Keratinocyte (primary cell): ENCODE measurements at regions not wholly inside any gene's neighbourhood (a gene's known extent, or its start where the extent isn't known, plus 50 kb on each side); places are given as distances from the start of the nearest gene placed in this dataset.

Experiments
- DNase-seq: peaks from one replicate; pipeline ENCODE4 v3.0.0-alpha.2; 2011; ENCODE audit warnings: low read depth, missing footprints, low spot score
- FAIRE-seq: peaks from 2 replicates; lab custom pipeline; 2011; peaks lifted over from hg19 to GRCh38; lab: Jason Lieb, UNC
- H2AFZ ChIP-seq: 2 replicates; pipeline ENCODE4 v1.6.0; 2012; ENCODE audit warnings: low read length, control low read depth, inconsistent platforms; ENCODE audit not compliant: control insufficient read depth
- H3K27ac ChIP-seq: 2 replicates; pipeline ENCODE4 v1.5.1; 2011; ENCODE audit warnings: low read length; ENCODE audit not compliant: control insufficient read depth, insufficient read depth
- H3K27me3 ChIP-seq: 3 replicates; pipeline ENCODE4 v1.6.0; 2011; ENCODE audit warnings: low read length; ENCODE audit not compliant: control insufficient read depth, insufficient read depth; ENCODE audit errors: extremely low read depth
- H3K36me3 ChIP-seq, 2 experiments: 2 replicates in 1 of 2; 3 replicates in 1 of 2; pipeline ENCODE4 v1.5.1; 2011; ENCODE audit warnings: low read length in 2 of 2, mild to moderate bottlenecking in 1 of 2; ENCODE audit not compliant: control insufficient read depth in 2 of 2, insufficient read depth in 2 of 2; ENCODE audit errors: extremely low read depth in 1 of 2
- H3K4me1 ChIP-seq: 3 replicates; pipeline ENCODE4 v1.5.1; 2011; ENCODE audit warnings: low read length; ENCODE audit not compliant: control insufficient read depth, insufficient read depth; ENCODE audit errors: extremely low read depth
- H3K4me2 ChIP-seq: 3 replicates; pipeline ENCODE4 v1.6.0; 2011; ENCODE audit warnings: low read depth, low read length; ENCODE audit not compliant: control insufficient read depth, insufficient read depth; ENCODE audit errors: extremely low read depth
- H3K4me3 ChIP-seq, 3 experiments: fragments of 200-600 bp in 1 of 3; sonication (generic) in 1 of 3; 2 replicates in 2 of 3; 3 replicates in 1 of 3; pipeline ENCODE4 v1.5.1; 2011 to 2016; ENCODE audit warnings: low read length in 3 of 3, mild to moderate bottlenecking in 3 of 3, control low read depth in 2 of 3, inconsistent platforms in 1 of 3, low read depth in 1 of 3, mixed read lengths in 1 of 3, mixed run types in 1 of 3, moderate library complexity in 1 of 3; ENCODE audit not compliant: control insufficient read depth in 2 of 3, insufficient read depth in 2 of 3; ENCODE audit errors: extremely low read depth in 1 of 3
- H3K79me2 ChIP-seq: 2 replicates; pipeline ENCODE4 v1.6.0; 2012; ENCODE audit warnings: low read length; ENCODE audit not compliant: control insufficient read depth, insufficient read depth
- H3K9ac ChIP-seq: 3 replicates; pipeline ENCODE4 v1.6.0; 2011; ENCODE audit warnings: low read length; ENCODE audit not compliant: control insufficient read depth, insufficient read depth; ENCODE audit errors: extremely low read depth
- H3K9me1 ChIP-seq: 3 replicates; pipeline ENCODE4 v1.6.0; 2011; ENCODE audit warnings: low read length; ENCODE audit not compliant: control insufficient read depth, insufficient read depth; ENCODE audit errors: extremely low read depth
- H3K9me3 ChIP-seq: 2 replicates; pipeline ENCODE4 v1.5.1; 2012; ENCODE audit warnings: low read depth, low read length; ENCODE audit not compliant: control insufficient read depth
- H4K20me1 ChIP-seq: 3 replicates; pipeline ENCODE4 v1.6.0; 2011; ENCODE audit warnings: low read length; ENCODE audit not compliant: control insufficient read depth, insufficient read depth; ENCODE audit errors: extremely low read depth
- EZH2 ChIP-seq: IDR thresholded peaks from one replicate; pipeline ENCODE4 v1.6.1; 2012; ENCODE audit warnings: inconsistent platforms, mild to moderate bottlenecking, low read length, moderate library complexity
- dilution Hi-C: fragments of 300-500 bp; cut with MboI; formaldehyde crosslinking; loops from one replicate; pipeline ENCODE4 v1.7.0; 2020; ENCODE audit warnings: low sequenced_read_pairs; ENCODE audit not compliant: extremely low pct_ligation_motif_present
- TF ChIP-seq, protein P1 (sequence below), 3 experiments: IDR thresholded peaks in 1 of 3; conservative IDR thresholded peaks in 1 of 3; optimal IDR thresholded peaks in 1 of 3; 2 replicates in 2 of 3; 3 replicates in 1 of 3; pipeline versions ENCODE3 to v1.5.1; 2011; ENCODE audit warnings: low read length in 3 of 3, mild to moderate bottlenecking in 3 of 3, moderate library complexity in 2 of 3, control low read depth in 1 of 3, inconsistent platforms in 1 of 3; ENCODE audit not compliant: insufficient read depth in 2 of 3; ENCODE audit errors: extremely low read depth in 1 of 3

DNA sequence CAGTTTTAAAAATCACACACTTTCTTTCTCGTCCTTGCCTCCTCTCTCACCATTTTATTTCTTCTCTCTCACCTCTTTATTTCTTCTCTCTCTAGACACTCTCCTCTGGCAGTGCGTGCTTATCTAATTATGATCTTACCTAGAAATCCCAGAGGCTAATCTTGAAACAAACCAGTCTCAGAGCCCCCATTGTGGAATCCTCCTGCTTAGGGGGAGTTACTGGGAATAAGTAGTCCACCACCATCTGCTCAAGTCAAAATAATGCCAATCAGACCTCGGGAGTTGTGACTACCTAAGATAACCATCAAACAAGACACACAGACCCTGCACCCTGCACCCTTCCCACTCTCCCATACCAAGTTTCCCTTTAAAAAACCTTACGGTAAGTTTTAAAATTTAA, 256.9 kb downstream of the POM121L12 start:
- Histone ChIP-seq H3K79me2 (no peaks in the 10 kb centered on the region), H3K9me1 (no peaks in the 10 kb centered on the region), H3K9ac (no peak overlapping the region), H3K27ac (no peak overlapping the region), H3K4me3 (no peak overlapping the region), H4K20me1 (no peaks in the 10 kb centered on the region), H2AFZ (no peak overlapping the region), H3K4me2 (no peak overlapping the region), H3K9me3 (no peaks in the 10 kb centered on the region), H3K27me3 (no peaks in the 10 kb centered on the region), H3K36me3 (no peaks in the 10 kb centered on the region), H3K4me1 (no peaks in the 10 kb centered on the region)
- DNase-seq (no peak), FAIRE-seq (no peak)
- dilution Hi-C loops: no loop called here
- no peak for TF ChIP-seq EZH2
- TF ChIP-seq, protein P1, sequence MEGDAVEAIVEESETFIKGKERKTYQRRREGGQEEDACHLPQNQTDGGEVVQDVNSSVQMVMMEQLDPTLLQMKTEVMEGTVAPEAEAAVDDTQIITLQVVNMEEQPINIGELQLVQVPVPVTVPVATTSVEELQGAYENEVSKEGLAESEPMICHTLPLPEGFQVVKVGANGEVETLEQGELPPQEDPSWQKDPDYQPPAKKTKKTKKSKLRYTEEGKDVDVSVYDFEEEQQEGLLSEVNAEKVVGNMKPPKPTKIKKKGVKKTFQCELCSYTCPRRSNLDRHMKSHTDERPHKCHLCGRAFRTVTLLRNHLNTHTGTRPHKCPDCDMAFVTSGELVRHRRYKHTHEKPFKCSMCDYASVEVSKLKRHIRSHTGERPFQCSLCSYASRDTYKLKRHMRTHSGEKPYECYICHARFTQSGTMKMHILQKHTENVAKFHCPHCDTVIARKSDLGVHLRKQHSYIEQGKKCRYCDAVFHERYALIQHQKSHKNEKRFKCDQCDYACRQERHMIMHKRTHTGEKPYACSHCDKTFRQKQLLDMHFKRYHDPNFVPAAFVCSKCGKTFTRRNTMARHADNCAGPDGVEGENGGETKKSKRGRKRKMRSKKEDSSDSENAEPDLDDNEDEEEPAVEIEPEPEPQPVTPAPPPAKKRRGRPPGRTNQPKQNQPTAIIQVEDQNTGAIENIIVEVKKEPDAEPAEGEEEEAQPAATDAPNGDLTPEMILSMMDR (optimal IDR thresholded peaks at IDR 0.05 in 1 of 3, IDR thresholded peaks at IDR 0.05 in 1 of 3, conservative IDR thresholded peaks at IDR 0.05 in 1 of 3; ENCODE audit: extremely low read depth in 1 of 3, insufficient read depth in 2 of 3, low read length in 3 of 3): no peak

DNA sequence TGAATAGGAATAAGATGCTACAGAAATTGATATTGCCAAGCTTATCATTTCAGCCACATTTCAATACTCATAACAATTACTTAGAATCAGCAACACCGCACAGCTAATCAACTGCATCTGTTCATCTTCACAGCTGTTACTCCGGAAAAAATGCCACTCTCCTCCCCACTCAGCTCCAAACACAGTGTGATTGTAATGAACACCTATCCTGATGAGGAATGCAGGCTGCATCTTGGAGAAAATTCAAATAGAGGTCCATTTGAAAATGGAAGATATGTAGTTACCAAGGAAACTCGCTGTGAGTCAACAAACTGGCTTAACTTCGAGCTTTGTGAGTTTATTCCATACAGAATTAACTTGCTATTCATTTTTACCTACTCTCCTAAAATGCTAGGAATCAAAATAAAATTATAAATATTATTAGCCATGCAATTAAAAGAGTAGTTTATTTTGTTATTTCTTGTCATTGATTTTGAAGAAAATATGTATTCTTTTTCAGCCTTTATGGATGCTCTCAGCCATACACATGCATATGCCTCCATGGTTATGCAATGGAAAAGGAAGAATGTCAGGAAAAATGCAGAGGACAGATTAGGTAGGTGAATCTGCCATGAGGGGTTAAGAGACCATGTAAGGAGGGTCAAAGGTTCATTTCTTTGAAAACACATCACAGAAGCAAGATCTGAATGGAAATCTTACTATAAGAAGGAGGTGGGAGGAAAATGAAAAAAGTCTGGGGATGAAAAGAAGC, 267.2 kb downstream of the POM121L12 start:
- H3K9me1 ChIP-seq: no peaks in the 10 kb centered on the region
- dilution Hi-C loops: no loop called here
- H3K4me1 ChIP-seq: no peaks in the 10 kb centered on the region
- H4K20me1 ChIP-seq: no peaks in the 10 kb centered on the region
- H3K9me3 ChIP-seq: no peaks in the 10 kb centered on the region
- H2AFZ ChIP-seq: no peak overlapping the region
- DNase-seq (no peak), FAIRE-seq (no peak)
- H3K79me2 ChIP-seq: no peaks in the 10 kb centered on the region
- H3K36me3 ChIP-seq: no peaks in the 10 kb centered on the region
- H3K4me2 ChIP-seq: no peak overlapping the region
- H3K4me3 ChIP-seq: no peak overlapping the region
- no peaks in the 10 kb centered on the region for H3K27me3 ChIP-seq
- H3K27ac ChIP-seq: no peak overlapping the region
- no peak overlapping the region for H3K9ac ChIP-seq
- TF ChIP-seq, protein P1 (optimal IDR thresholded peaks at IDR 0.05 in 1 of 3, IDR thresholded peaks at IDR 0.05 in 1 of 3, conservative IDR thresholded peaks at IDR 0.05 in 1 of 3; ENCODE audit: extremely low read depth in 1 of 3, insufficient read depth in 2 of 3, low read length in 3 of 3): no peak
- no peak for TF ChIP-seq EZH2
